Sigmoid colon (tissue), 6 donors: ENCODE measurements at regions not wholly inside any gene's neighbourhood (a gene's known extent, or its start where the extent isn't known, plus 50 kb on each side); places are given as distances from the start of the nearest gene placed in this dataset.

ENCODE experiments used
- DNase-seq: peaks from one replicate; pipeline ENCODE4 v3.0.0-alpha.2; 2019
- H3K27ac ChIP-seq, 4 donors: fragments of 200-600 bp; sonication (generic); one replicate each; pipeline ENCODE4 v1.5.1; 2016 to 2019; ENCODE audit warnings: mild to moderate bottlenecking in 1 of 4
- H3K27me3 ChIP-seq, 3 donors: fragments of 200-600 bp; sonication (generic); one replicate each; pipeline ENCODE4 v1.5.1; 2019; ENCODE audit warnings: mild to moderate bottlenecking in 1 of 3
- H3K36me3 ChIP-seq, 4 donors: fragments of 200-600 bp; sonication (generic); one replicate each; pipeline ENCODE4 v1.5.1; 2016 to 2019
- H3K4me1 ChIP-seq, 4 donors: fragments of 200-600 bp; sonication (generic); one replicate each; pipeline ENCODE4 v1.5.1; 2017 to 2019
- H3K4me3 ChIP-seq, 4 donors: fragments of 200-600 bp; sonication (generic); one replicate each; pipeline ENCODE4 v1.5.1; 2017 to 2019; ENCODE audit warnings: mild to moderate bottlenecking in 2 of 4, moderate library complexity in 1 of 4
- H3K9me3 ChIP-seq, 4 donors: fragments of 200-600 bp in 3 of 4; sonication (generic) in 3 of 4; one replicate each; pipeline versions ENCODE4 v1.5.1 to v1.6.1; 2013 to 2019
- CTCF ChIP-seq, 4 experiments: fragments of 450-650 bp in 3 of 4; fragments of 200-600 bp in 1 of 4; IDR thresholded peaks; one replicate each; pipeline ENCODE4 v1.5.1; 2016 to 2019; ENCODE audit warnings: antibody characterized with exemption in 4 of 4, mild to moderate bottlenecking in 3 of 4, moderate library complexity in 2 of 4
- EP300 ChIP-seq, 4 donors: sonication (generic); formaldehyde crosslinking; IDR thresholded peaks; one replicate each; pipeline ENCODE4 v1.6.1; 2017; ENCODE audit warnings: antibody characterized with exemption in 4 of 4
- POLR2A ChIP-seq, 2 donors: fragments of 450-650 bp; IDR thresholded peaks; one replicate each; pipeline ENCODE4 v1.6.1; 2016; ENCODE audit warnings: antibody characterized with exemption in 2 of 2, mild to moderate bottlenecking in 2 of 2, moderate library complexity in 2 of 2
- POLR2AphosphoS5 ChIP-seq, 4 donors: sonication (generic); formaldehyde crosslinking; IDR thresholded peaks; one replicate each; pipeline ENCODE4 v1.6.1; 2017; ENCODE audit warnings: antibody characterized with exemption in 4 of 4
- WGBS, 2 donors: extraction: QIAGEN DNeasy Blood & Tissue Kit; methylation state at CpG; one replicate each; pipeline ENCODE4 v1.1.7; 2013; 5-methylcytosine and 5-hydroxymethylcytosine counted together
- intact Hi-C: fragments of 100-400 bp; cut with DNase I; formaldehyde crosslinking; loops from one replicate; pipeline ENCODE4 v1.15.1; 2023
- donor health status: healthy with polysubstance abuse.
- donor health status: healthy.

DNA sequence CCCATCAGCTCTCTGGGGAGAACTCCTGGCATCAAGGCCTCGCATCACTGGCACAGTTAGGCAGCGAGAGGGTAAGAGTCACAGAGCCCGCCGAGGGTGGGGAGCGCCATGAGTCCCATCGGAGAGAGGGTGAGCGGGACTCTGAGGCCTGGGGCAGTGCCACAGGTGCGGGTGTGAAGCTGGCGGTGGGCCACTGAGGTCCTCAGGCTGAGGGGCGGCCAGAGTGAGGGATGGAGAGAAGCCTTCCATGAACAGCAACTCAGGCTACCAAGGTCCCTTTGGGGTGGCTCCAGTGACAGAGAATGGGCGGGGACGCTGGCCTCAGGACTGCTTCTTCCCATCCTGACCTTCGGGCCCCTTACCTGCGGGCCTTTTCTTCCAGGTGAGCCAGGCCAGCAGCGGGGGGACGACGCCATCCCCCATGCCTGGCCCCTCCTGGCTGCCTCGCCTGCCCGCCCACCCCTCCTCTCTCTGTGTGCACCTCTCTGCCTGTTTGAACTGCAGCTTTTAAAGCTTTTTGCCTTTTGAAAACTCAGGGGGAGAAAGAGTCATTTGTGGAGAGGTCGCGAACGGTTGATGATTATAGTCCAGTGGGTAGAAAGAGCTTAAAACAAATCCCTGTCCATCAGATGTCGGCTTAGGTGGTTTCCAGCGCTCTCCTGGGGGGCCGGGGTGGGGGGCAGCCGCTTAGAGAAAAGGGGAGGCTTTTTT, 149.3 kb upstream of the GSE1 start:
- no peaks in the 10 kb centered on the region for H3K36me3 ChIP-seq
- peak overlapping the region in 2 of 4 donors; percentile 45 to 54 for H3K4me3 ChIP-seq
- no peaks in the 10 kb centered on the region for H3K27me3 ChIP-seq
- DNase-seq: no peak
- H3K9me3 ChIP-seq: no peaks in the 10 kb centered on the region
- H3K4me1 ChIP-seq: peaks cover 0 to 69% (median 62%) of the 10 kb centered on the region in 4 donors
- TF ChIP-seq EP300 (IDR thresholded peaks at IDR 0.05) (no peak), CTCF (IDR thresholded peaks at IDR 0.05) (no peak), POLR2A (IDR thresholded peaks at IDR 0.05) (no peak), POLR2AphosphoS5 (IDR thresholded peaks at IDR 0.05) (no peak)
- intact Hi-C loops: loop anchor here (5.0 kb wide), 1 partner anchor 148 kb away; the partner anchor contains the start of gene GSE1
- WGBS, 2 donors: 54 to 72% methylated on average over 26 of the region's 26 CpGs
- peak overlapping the region in 2 of 4 donors; percentile 8 to 14 for H3K27ac ChIP-seq

GRCh38 chr16:85464383-85465305, 148.5 kb upstream of the GSE1 start:
- Histone ChIP-seq H3K36me3 (no peaks in the 10 kb centered on the region), H3K27ac (no peak overlapping the region), H3K9me3 (no peaks in the 10 kb centered on the region), H3K27me3 (no peaks in the 10 kb centered on the region), H3K4me1 (peaks cover 0 to 61% (median 54%) of the 10 kb centered on the region in 4 donors), H3K4me3 (no peak overlapping the region)
- WGBS, 2 donors: 30 to 68% methylated on average over 30 of the region's 30 CpGs
- DNase-seq: no peak
- TF ChIP-seq POLR2AphosphoS5 (IDR thresholded peaks at IDR 0.05): no peak
- TF ChIP-seq POLR2A (IDR thresholded peaks at IDR 0.05): no peak
- no peak for TF ChIP-seq CTCF (IDR thresholded peaks at IDR 0.05)
- no peak for TF ChIP-seq EP300 (IDR thresholded peaks at IDR 0.05)
- intact Hi-C loops: loop anchor here (5.0 kb wide), 1 partner anchor 148 kb away; the partner anchor contains the start of gene GSE1

GRCh38 chr16:85465328-85466303, 147.5 kb upstream of the GSE1 start:
- Histone ChIP-seq H3K9me3 (no peaks in the 10 kb centered on the region), H3K27ac (peak overlapping the region in 1 of 4 donors; percentile 28), H3K4me3 (no peak overlapping the region), H3K36me3 (no peaks in the 10 kb centered on the region), H3K4me1 (peaks cover 0 to 51% (median 44%) of the 10 kb centered on the region in 4 donors), H3K27me3 (no peaks in the 10 kb centered on the region)
- intact Hi-C loops: no loop called here
- TF ChIP-seq POLR2AphosphoS5 (IDR thresholded peaks at IDR 0.05): no peak
- TF ChIP-seq EP300 (IDR thresholded peaks at IDR 0.05): no peak
- TF ChIP-seq CTCF (IDR thresholded peaks at IDR 0.05): no peak
- TF ChIP-seq POLR2A (IDR thresholded peaks at IDR 0.05): no peak
- WGBS, 2 donors: 42 to 68% methylated on average over 12 of the region's 12 CpGs
- DNase-seq: no peak

GRCh38 chr16:85466304-85466700, 146.8 kb upstream of the GSE1 start:
- DNase-seq: no peak
- Histone ChIP-seq H3K27ac (peak overlapping the region in 1 of 4 donors; percentile 28), H3K36me3 (no peaks in the 10 kb centered on the region), H3K27me3 (no peaks in the 10 kb centered on the region), H3K4me3 (no peak overlapping the region), H3K4me1 (peaks cover 0 to 44% (median 37%) of the 10 kb centered on the region in 4 donors), H3K9me3 (no peaks in the 10 kb centered on the region)
- intact Hi-C loops: no loop called here
- 82 to 92% methylated on average over 10 of the region's 10 CpGs for WGBS, 2 donors
- TF ChIP-seq POLR2A (IDR thresholded peaks at IDR 0.05) (no peak), POLR2AphosphoS5 (IDR thresholded peaks at IDR 0.05) (no peak), EP300 (IDR thresholded peaks at IDR 0.05) (no peak), CTCF (IDR thresholded peaks at IDR 0.05) (no peak)
